Activated CD4-positive, alpha-beta T cell treated with anti-CD3 and anti-CD28 coated beads for 36 hours (primary cell): ENCODE measurements at regions not wholly inside any gene's neighbourhood (a gene's known extent, or its start where the extent isn't known, plus 50 kb on each side); places are given as distances from the start of the nearest gene placed in this dataset.
"Not testable (repeated sequence)": the region's sequence is repeated elsewhere in the genome, so short reads cannot be mapped to it uniquely, and the experiment has no call there.

Experiments
- ATAC-seq: fragments of 200-7000 bp; cut with Tn5 transposase; one replicate; pipeline ENCODE4 v1.10.0; 2021; ENCODE audit warnings: mild to moderate bottlenecking, moderate library complexity
- CTCF ChIA-PET: fragments of 350-600 bp; sonication (Branson Sonifier 250); formaldehyde crosslinking; loops from one replicate; lab custom pipeline; 2021; ENCODE audit warnings: antibody characterized with exemption; lab: Charles Lee
- POLR2A ChIA-PET: fragments of 350-600 bp; sonication (Branson Sonifier 250); formaldehyde crosslinking; loops from one replicate; lab custom pipeline; 2021; ENCODE audit warnings: antibody characterized with exemption, inconsistent platforms; lab: Charles Lee
- DNase-seq: peaks from one replicate; pipeline ENCODE4 v3.0.0-alpha.2; 2020
- H3K27ac Mint-ChIP-seq: one replicate; pipeline ENCODE4 v1.8.0; 2021; ENCODE audit warnings: mixed read lengths
- H3K27me3 Mint-ChIP-seq: one replicate; pipeline ENCODE4 v1.8.0; 2021; ENCODE audit warnings: mixed read lengths
- H3K36me3 Mint-ChIP-seq: one replicate; pipeline ENCODE4 v1.8.0; 2021; ENCODE audit warnings: low read depth, mixed read lengths
- H3K4me1 Mint-ChIP-seq: one replicate; pipeline ENCODE4 v1.8.0; 2021; ENCODE audit warnings: mixed read lengths
- H3K4me3 Mint-ChIP-seq: one replicate; pipeline ENCODE4 v1.8.0; 2021; ENCODE audit warnings: mild to moderate bottlenecking, moderate library complexity, mixed read lengths
- H3K9me3 Mint-ChIP-seq: one replicate; pipeline ENCODE4 v1.8.0; 2021; ENCODE audit warnings: low read depth, mixed read lengths
- intact Hi-C, 2 experiments: fragments of 100-400 bp; cut with DNase I in 1 of 2; cut with micrococcal nuclease in 1 of 2; formaldehyde crosslinking; loops; one replicate each; pipeline versions ENCODE4 v1.14.2 to v1.15.1; 2022 to 2024; cut with DNase I, micrococcal nuclease

- ATAC-seq (no peak), DNase-seq (no peak)
- Mint-ChIP-seq H3K27me3 (no peaks in the 10 kb centered on the region), H3K9me3 (peaks cover 2% of the 10 kb centered on the region), H3K4me1 (no peaks in the 10 kb centered on the region), H3K4me3 (no peak overlapping the region), H3K27ac (no peak overlapping the region), H3K36me3 (no peaks in the 10 kb centered on the region)
- ChIA-PET CTCF (no interaction called here), POLR2A (no interaction called here)
- intact Hi-C loops = no loop called here
Observed at GRCh38 chr2:16974688-16975087, 309.1 kb upstream of the CYRIA start.

GRCh38 chr2:16973586-16974286 lies 308.1 kb upstream of the CYRIA start:
- intact Hi-C loops = no loop called here
- ATAC-seq = no peak
- POLR2A ChIA-PET = no interaction called here

GRCh38 chr2:16972276-16972675 lies 306.6 kb upstream of the CYRIA start:
- Mint-ChIP-seq H3K27ac (no peak overlapping the region), H3K4me3 (no peak overlapping the region), H3K4me1 (no peaks in the 10 kb centered on the region), H3K9me3 (no peaks in the 10 kb centered on the region), H3K27me3 (no peaks in the 10 kb centered on the region), H3K36me3 (no peaks in the 10 kb centered on the region)
- DNase-seq (no peak), ATAC-seq (no peak)
- ChIA-PET POLR2A (no interaction called here), CTCF (no interaction called here)
- intact Hi-C loops = no loop called here

More at GRCh38 chr2:16973586-16974286, 308.1 kb upstream of the CYRIA start:
- H3K36me3 Mint-ChIP-seq = no peaks in the 10 kb centered on the region
- no peaks in the 10 kb centered on the region for H3K27me3 Mint-ChIP-seq
- peaks cover 2% of the 10 kb centered on the region for H3K9me3 Mint-ChIP-seq
- DNase-seq = no peak
- H3K27ac Mint-ChIP-seq = no peak overlapping the region
- no peak overlapping the region for H3K4me3 Mint-ChIP-seq
- CTCF ChIA-PET = no interaction called here
- no peaks in the 10 kb centered on the region for H3K4me1 Mint-ChIP-seq

GRCh38 chr2:16971722-16972234 lies 306.1 kb upstream of the CYRIA start:
- DNase-seq (no peak), ATAC-seq (no peak)
- H3K4me1 Mint-ChIP-seq = no peaks in the 10 kb centered on the region
- ChIA-PET CTCF (no interaction called here), POLR2A (no interaction called here)
- no peaks in the 10 kb centered on the region for H3K9me3 Mint-ChIP-seq
- intact Hi-C loops = no loop called here
- no peaks in the 10 kb centered on the region for H3K27me3 Mint-ChIP-seq
- H3K36me3 Mint-ChIP-seq = no peaks in the 10 kb centered on the region
- no peak overlapping the region for H3K27ac Mint-ChIP-seq
- H3K4me3 Mint-ChIP-seq = no peak overlapping the region

- POLR2A ChIA-PET, H3K36me3 Mint-ChIP-seq, H3K4me1 Mint-ChIP-seq, intact Hi-C loops, H3K27ac Mint-ChIP-seq, H3K9me3 Mint-ChIP-seq, ATAC-seq, H3K27me3 Mint-ChIP-seq, CTCF ChIA-PET, H3K4me3 Mint-ChIP-seq, DNase-seq: not testable (repeated sequence)
Observed at GRCh38 chr2:16970948-16971347, 305.3 kb upstream of the CYRIA start.

GRCh38 chr2:16962505-16962904 lies 296.9 kb upstream of the CYRIA start:
- H3K9me3 Mint-ChIP-seq = no peaks in the 10 kb centered on the region
- ATAC-seq = no peak

GRCh38 chr2:16960579-16960978 lies 294.9 kb upstream of the CYRIA start:
- H3K36me3 Mint-ChIP-seq = no peaks in the 10 kb centered on the region
- intact Hi-C loops = no loop called here
- no peak overlapping the region for H3K4me3 Mint-ChIP-seq
- CTCF ChIA-PET = interaction anchor here (0.6 kb wide), 2 partner anchors 61 to 823 kb away, joined by 3 read pairs; no protein-coding TSS in a partner anchor
- POLR2A ChIA-PET = no interaction called here
- H3K27ac Mint-ChIP-seq = no peak overlapping the region
- no peaks in the 10 kb centered on the region for H3K27me3 Mint-ChIP-seq
- H3K4me1 Mint-ChIP-seq = no peaks in the 10 kb centered on the region
- ATAC-seq (no peak), DNase-seq (no peak)
- no peaks in the 10 kb centered on the region for H3K9me3 Mint-ChIP-seq

More at GRCh38 chr2:16962505-16962904, 296.9 kb upstream of the CYRIA start:
- ChIA-PET CTCF (no interaction called here), POLR2A (no interaction called here)
- Mint-ChIP-seq H3K4me1 (no peaks in the 10 kb centered on the region), H3K27me3 (no peaks in the 10 kb centered on the region), H3K27ac (no peak overlapping the region), H3K4me3 (no peak overlapping the region), H3K36me3 (no peaks in the 10 kb centered on the region)
- DNase-seq = no peak
- intact Hi-C loops = no loop called here

- POLR2A ChIA-PET = no interaction called here
- Mint-ChIP-seq H3K27me3 (no peaks in the 10 kb centered on the region), H3K9me3 (no peaks in the 10 kb centered on the region), H3K36me3 (no peaks in the 10 kb centered on the region), H3K4me1 (no peaks in the 10 kb centered on the region), H3K27ac (no peak overlapping the region), H3K4me3 (no peak overlapping the region)
- intact Hi-C loops = no loop called here
- CTCF ChIA-PET = interaction anchor here (0.8 kb wide), 1 partner anchor 443 kb away, joined by 3 read pairs; no protein-coding TSS in a partner anchor
- ATAC-seq = no peak
- no peak for DNase-seq
Observed at GRCh38 chr2:16958266-16958665, 292.6 kb upstream of the CYRIA start.

GRCh38 chr2:16952805-16953204 lies 287.2 kb upstream of the CYRIA start:
- no peak for DNase-seq
- intact Hi-C loops = no loop called here
- Mint-ChIP-seq H3K4me3 (no peak overlapping the region), H3K36me3 (no peaks in the 10 kb centered on the region), H3K27ac (no peak overlapping the region), H3K9me3 (no peaks in the 10 kb centered on the region), H3K4me1 (no peaks in the 10 kb centered on the region), H3K27me3 (no peaks in the 10 kb centered on the region)
- CTCF ChIA-PET = interaction anchor here (0.7 kb wide), 1 partner anchor 19 kb away, joined by 3 read pairs; no protein-coding TSS in a partner anchor
- POLR2A ChIA-PET = no interaction called here
- no peak for ATAC-seq

- POLR2A ChIA-PET = no interaction called here
- Mint-ChIP-seq H3K4me1 (no peaks in the 10 kb centered on the region), H3K36me3 (no peaks in the 10 kb centered on the region), H3K9me3 (no peaks in the 10 kb centered on the region), H3K27ac (no peak overlapping the region), H3K27me3 (no peaks in the 10 kb centered on the region), H3K4me3 (no peak overlapping the region)
- CTCF ChIA-PET = no interaction called here
- intact Hi-C loops = no loop called here
- ATAC-seq (no peak), DNase-seq (no peak)
Observed at GRCh38 chr2:16952368-16952767, 286.7 kb upstream of the CYRIA start.

- Mint-ChIP-seq H3K36me3 (no peaks in the 10 kb centered on the region), H3K4me1 (no peaks in the 10 kb centered on the region), H3K9me3 (no peaks in the 10 kb centered on the region), H3K27me3 (no peaks in the 10 kb centered on the region), H3K4me3 (no peak overlapping the region), H3K27ac (no peak overlapping the region)
- ATAC-seq = no peak
- POLR2A ChIA-PET = no interaction called here
- no peak for DNase-seq
- intact Hi-C loops = no loop called here
- CTCF ChIA-PET = no interaction called here
Observed at GRCh38 chr2:16950436-16950835, 284.8 kb upstream of the CYRIA start.

GRCh38 chr2:16948710-16949109 lies 283.1 kb upstream of the CYRIA start:
- POLR2A ChIA-PET = no interaction called here
- H3K36me3 Mint-ChIP-seq = no peaks in the 10 kb centered on the region

More at GRCh38 chr2:16948710-16949109, 283.1 kb upstream of the CYRIA start:
- Mint-ChIP-seq H3K4me1 (no peaks in the 10 kb centered on the region), H3K9me3 (no peaks in the 10 kb centered on the region), H3K27me3 (no peaks in the 10 kb centered on the region), H3K4me3 (no peak overlapping the region), H3K27ac (no peak overlapping the region)
- ATAC-seq = no peak
- no peak for DNase-seq
- intact Hi-C loops = no loop called here
- CTCF ChIA-PET = no interaction called here
